Esophagus squamous epithelium (tissue), 4 donors: ENCODE measurements at regions not wholly inside any gene's neighbourhood (a gene's known extent, or its start where the extent isn't known, plus 50 kb on each side); places are given as distances from the start of the nearest gene placed in this dataset.

Experiments
- POLR2A ChIP-seq, 4 donors: fragments of 450-650 bp; IDR thresholded peaks; one replicate each; pipeline ENCODE4 v1.6.1; 2017; ENCODE audit warnings: antibody characterized with exemption in 4 of 4, mild to moderate bottlenecking in 4 of 4, moderate library complexity in 3 of 4
- TF ChIP-seq, protein P1 (sequence below), 6 experiments: fragments of 450-650 bp in 4 of 6; fragments of 200-600 bp in 2 of 6; sonication (generic) in 2 of 6; IDR thresholded peaks; one replicate each; pipeline ENCODE4 v1.5.1; 2016 to 2019; ENCODE audit warnings: antibody characterized with exemption in 6 of 6, mild to moderate bottlenecking in 4 of 6, moderate library complexity in 4 of 6

DNA sequence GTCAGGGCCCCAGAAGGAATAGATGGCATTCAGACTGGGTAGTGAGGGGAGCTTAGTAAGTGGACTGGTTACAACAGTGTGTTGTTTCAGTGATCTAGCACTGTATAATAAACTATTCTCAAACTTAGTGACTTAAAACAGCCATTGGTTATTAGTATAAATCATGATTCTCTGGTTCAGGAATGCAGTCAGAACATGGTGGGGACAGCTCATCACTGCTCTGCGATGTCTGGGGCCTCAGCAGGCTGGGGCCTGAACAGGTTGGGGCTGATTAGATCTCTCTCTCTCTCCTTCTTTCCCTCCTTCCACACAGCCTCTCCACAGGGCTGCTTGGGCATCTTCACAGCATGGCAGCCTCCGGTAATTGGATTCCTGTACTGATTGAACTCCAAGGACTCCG, 160.4 kb downstream of the GATB start:
- TF ChIP-seq, protein P1, sequence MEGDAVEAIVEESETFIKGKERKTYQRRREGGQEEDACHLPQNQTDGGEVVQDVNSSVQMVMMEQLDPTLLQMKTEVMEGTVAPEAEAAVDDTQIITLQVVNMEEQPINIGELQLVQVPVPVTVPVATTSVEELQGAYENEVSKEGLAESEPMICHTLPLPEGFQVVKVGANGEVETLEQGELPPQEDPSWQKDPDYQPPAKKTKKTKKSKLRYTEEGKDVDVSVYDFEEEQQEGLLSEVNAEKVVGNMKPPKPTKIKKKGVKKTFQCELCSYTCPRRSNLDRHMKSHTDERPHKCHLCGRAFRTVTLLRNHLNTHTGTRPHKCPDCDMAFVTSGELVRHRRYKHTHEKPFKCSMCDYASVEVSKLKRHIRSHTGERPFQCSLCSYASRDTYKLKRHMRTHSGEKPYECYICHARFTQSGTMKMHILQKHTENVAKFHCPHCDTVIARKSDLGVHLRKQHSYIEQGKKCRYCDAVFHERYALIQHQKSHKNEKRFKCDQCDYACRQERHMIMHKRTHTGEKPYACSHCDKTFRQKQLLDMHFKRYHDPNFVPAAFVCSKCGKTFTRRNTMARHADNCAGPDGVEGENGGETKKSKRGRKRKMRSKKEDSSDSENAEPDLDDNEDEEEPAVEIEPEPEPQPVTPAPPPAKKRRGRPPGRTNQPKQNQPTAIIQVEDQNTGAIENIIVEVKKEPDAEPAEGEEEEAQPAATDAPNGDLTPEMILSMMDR (IDR thresholded peaks at IDR 0.05) = no peak
- TF ChIP-seq POLR2A (IDR thresholded peaks at IDR 0.05) = no peak
